ENCODE measurements at regions not wholly inside any gene's neighbourhood (a gene's known extent, or its start where the extent isn't known, plus 50 kb on each side); places are given as distances from the start of the nearest gene placed in this dataset.

GRCh38 chr2:41719756-41720155, 328.1 kb upstream of the PKDCC start:
- no peak for DNase-seq (ENCODE audit: low read depth in 3 of 3)

- DNase-seq (ENCODE audit: low read depth in 3 of 3), result no peak
Observed at GRCh38 chr2:41720331-41721251, 327.2 kb upstream of the PKDCC start.

GRCh38 chr2:41722668-41723369, 325.0 kb upstream of the PKDCC start:
- DNase-seq (ENCODE audit: low read depth in 3 of 3), result no peak

DNA sequence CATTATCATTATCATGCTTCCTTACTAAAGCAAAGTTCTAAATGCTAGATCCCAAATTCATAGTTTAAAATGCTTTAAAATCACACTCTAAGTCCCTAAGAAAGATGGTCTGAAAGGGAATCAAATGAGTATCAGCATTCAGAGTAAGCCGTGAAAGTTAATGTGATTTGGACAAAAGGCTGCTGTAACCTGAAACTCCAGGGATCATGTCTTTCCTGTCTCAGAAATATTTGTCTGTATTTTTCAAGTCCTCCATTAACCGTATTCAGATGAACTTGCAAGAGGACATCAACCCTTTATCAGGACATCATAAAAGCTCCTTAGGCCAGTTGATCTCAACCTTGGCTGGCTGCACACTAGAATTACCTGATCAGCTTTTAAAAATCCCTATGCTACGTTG, 324.3 kb upstream of the PKDCC start:
- no peak for DNase-seq (ENCODE audit: low read depth in 3 of 3)

DNA sequence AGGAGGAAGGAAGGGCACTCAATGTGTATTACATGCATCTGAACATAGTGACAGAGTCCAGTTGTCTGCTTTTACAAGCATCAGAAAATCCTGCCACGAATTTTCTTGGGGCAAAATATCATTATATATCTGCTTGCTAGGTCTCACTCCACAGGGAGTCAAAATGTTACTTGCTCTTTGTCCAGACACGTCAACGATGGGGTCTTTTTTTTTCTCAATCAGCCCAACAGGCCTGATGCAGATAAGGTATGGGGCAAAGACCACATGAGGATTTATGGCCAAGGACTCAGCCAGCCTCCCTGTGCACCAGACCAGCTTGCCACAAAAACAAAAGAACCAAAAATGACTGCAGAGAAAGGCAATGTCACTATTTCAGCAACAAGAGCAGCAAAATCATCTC, 323.4 kb upstream of the PKDCC start:
- DNase-seq (ENCODE audit: low read depth in 3 of 3), result no peak

DNA sequence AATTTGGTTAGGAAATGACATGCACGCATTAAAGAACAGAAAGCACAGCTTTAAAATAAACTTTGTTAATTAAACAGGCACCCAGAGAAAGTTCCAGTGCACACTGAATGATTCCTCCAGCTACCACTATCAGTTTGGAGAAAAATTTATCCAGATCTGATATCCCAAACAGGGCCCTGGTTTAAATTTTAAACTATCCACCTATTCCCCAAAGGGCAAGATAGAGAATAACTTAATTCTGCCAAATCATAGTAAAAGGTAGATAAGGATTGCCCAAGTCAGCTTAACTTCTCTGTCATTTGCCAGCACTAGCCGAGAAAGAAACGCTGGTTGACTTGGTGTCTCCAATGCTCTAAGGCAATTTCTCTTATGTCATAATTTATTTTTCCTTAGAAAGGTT, 321.9 kb upstream of the PKDCC start:
- no peak for DNase-seq (ENCODE audit: low read depth in 3 of 3)

- no peak for DNase-seq (ENCODE audit: low read depth in 3 of 3)
Observed at GRCh38 chr2:41726364-41726763, 321.5 kb upstream of the PKDCC start.

DNA sequence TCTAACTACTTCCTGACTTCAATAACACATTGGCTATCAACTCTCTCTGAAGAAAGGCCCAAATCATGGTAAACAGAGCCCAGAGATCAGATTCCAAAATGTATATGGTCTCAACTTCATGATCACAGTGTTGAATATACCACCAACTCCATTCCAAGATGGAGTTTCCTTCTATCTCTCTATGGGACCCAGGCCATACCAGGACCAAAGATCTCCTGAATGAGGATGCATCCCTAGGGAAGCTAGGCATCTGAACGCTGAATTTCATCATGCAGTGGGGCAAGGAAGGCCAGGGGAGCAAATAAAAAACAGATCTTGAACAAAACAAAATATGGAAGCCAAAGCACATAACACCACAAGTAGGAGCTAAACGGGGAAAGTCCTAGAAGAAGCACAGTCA, 320.7 kb upstream of the PKDCC start:
- DNase-seq (ENCODE audit: low read depth in 3 of 3), result no peak

- no peak for DNase-seq (ENCODE audit: low read depth in 3 of 3)
Observed at GRCh38 chr2:41727711-41728110, 320.1 kb upstream of the PKDCC start.

- DNase-seq (ENCODE audit: low read depth in 3 of 3), result no peak
Observed at GRCh38 chr2:41728788-41729338, 319.0 kb upstream of the PKDCC start.

DNA sequence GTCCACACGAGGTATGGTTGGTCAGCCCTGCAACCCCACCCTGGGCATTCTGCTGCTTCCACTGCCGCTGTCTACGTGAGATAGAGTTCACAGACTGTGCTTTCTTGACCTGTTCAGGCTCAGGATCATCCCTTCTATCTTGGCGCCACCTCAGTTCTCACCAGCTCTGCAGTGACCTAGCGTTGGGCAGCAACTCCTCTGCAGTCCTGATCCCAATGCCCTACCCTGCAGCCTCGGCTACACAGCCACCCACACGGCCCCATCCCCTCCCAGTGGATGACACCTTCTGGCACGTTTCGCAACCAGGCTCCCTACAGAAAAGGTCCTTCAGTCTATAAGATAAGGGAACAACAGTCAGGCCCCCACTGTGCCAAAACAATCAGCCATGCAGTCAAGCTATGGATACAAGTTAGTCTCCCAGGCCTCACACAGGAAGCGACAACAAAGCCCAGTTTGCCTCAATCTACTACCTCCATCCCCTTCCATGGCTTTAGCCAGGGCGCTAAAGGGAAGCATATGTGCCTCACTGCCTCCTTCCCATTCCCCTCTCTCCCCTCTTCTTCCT, 317.9 kb upstream of the PKDCC start:
- DNase-seq (ENCODE audit: low read depth in 3 of 3), result no peak

DNA sequence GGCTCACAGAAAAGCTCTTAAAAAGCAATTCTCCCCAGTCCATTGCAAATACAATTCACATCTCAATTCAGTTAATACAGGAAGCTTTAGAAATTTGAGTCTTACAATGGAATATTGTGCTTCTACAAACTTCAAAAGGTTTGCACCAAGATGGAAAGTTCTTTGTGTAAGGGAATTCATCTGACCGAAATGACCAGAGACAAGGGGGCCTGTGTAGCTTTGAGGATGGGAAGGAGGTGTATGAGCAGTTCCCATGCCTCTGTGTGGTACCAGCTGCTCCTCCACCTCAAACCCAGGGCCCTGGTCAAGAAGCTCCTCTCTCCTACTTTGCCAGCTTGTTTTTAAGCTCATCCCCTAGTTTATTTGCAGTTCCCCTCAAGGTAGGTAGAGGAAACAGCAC, 312.8 kb upstream of the PKDCC start:
- DNase-seq (ENCODE audit: low read depth in 3 of 3), result no peak

DNA sequence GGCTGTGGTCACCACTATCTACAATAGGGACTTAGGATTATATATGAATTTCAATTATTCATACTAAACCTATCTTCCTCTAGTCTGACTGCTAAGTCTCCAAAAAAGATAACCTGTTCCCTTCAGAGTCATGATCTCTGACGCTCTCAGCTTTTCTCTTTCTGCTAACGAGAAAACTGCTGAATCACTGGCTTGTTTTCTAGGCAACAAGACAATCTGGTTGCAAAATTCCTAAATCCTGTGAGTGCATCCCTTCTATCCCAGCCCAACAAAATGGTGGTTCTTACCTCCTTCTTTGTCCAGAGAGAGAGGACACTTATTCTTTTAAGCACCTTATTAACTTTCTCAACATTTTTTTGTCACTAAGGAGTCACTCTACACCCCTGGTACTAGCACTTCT, 312.3 kb upstream of the PKDCC start:
- DNase-seq (ENCODE audit: low read depth in 3 of 3), result no peak

DNA sequence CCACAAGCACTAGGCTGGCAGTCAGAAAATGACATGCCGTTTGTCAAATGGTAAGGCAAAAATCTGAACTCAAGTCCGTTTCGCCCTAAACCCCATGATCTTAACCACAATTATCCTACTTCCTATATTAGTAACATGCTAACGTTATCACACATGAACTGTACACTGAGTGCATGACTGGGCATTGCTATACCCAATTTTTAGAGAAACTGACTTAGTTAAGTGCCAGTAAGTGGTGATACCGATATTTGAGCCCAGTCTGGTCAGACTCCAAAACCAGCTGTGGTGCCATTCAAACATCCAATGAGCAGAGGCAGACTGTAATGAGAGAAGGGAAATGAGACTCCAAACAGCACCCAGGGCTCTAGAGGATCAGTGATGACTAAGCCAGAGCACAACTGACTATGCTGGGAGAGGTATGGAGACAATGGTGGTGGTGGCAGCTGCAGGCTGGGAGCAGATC, 311.7 kb upstream of the PKDCC start:
- no peak for DNase-seq (ENCODE audit: low read depth in 3 of 3)

DNA sequence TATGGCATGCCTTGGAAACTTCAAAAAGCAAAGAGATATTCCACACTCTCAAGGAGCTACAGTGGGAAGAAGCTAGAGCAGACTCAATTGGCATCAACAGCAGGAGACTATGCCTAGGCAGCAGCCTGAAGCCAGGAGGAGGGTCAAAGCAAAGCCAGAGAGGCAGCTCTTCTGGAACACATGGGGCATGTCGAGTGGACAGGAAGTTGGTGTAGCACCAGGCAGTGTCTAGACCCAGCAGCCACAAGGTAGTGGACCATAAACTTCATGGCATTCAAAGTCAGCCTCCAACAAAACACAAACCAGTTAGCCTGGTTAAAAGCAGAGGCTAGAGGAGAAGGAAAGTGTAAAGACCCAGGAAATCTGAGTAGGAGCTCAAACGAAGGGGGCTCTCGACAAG, 311.2 kb upstream of the PKDCC start:
- DNase-seq (ENCODE audit: low read depth in 3 of 3), result no peak

DNA sequence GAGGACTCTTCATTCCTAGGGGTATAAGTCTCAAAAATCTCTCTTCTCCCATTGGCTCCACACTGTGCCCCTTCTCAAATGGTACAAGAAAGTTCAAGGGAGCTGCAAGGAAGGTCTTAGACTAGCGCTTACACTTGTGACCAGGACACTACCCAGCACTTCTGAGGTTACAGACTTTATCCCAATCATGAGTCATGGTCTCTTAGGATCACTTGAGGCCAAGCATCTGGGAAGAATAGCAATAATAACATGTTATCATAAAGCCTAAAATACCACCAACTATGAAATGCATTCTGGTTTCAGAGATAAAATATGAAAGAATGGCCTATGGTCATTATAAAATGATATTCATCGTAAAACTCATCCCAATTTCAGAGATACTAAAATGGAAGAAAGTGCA, 309.9 kb upstream of the PKDCC start:
- DNase-seq (ENCODE audit: low read depth in 3 of 3), result no peak

DNA sequence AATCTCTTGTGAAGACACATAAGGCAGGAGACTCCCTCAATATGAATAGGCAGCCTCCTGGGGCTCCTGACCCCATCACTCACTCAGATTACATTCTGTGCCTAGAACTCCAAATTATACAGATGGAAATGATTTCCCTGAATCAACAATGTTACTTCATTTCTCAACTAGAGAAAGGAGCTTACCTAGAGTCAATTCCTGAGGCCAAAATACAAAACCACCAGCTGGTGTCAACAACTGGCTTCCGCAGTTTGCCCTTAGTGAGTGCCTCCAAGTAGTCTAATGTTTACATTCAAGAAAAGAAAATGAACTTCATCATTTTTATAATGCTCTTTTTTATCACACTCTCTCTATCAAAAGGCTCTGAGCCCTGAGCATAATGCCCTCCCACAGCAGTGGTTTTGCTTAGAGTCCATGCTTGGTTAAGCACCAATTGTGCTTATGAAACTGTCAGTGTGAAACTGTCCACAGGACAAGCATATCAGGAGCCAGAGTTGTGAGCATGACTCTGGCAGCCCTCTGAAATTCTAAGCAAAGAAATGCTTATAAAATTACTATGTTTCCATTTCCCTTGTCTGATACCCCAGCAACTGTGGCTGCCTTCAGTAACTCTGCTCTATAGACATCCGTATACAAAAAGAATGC, 305.7 kb upstream of the PKDCC start:
- no peak for DNase-seq (ENCODE audit: low read depth in 3 of 3)

DNA sequence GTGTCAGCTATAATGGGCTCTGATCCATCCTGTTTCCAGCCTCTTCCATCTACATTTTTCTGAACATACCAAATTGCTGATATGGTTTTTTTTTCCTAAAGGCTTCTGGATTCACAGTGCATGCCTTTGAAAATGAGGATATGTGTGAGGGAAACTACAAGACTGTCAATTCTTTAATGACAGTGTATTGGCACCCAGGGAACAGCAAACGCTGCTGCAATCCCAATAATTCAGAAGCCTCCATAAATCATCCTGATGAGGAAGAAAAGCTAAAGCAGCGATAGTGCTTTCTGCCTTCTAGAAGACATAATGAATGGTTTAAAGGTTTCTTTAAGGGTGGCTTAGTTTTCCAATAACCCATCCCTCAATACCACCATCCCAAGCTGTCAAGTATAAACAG, 304.5 kb upstream of the PKDCC start:
- DNase-seq (ENCODE audit: low read depth in 3 of 3), result no peak

DNA sequence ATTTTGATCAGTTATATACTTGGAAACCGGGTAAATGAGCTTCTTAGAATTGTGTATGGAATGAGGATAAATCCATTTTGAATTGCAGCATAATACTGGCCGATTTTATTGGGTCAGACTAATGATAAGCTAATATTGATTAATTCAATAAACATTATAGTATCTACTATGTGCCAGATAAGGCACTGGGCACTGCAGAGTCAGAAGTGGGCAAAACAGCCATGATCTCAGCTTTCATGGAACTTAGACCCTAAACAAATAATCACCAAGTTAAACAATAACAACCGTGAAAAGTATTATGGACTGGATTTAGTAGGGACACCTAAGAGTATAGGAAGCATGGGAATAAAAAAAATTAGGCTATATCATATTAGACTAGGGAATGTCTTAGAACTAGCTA, 297.0 kb upstream of the PKDCC start:
- no peak for DNase-seq (ENCODE audit: low read depth in 3 of 3)

GRCh38 chr2:41759880-41760279, 287.9 kb upstream of the PKDCC start:
- DNase-seq (ENCODE audit: low read depth in 3 of 3), result no peak

- no peak for DNase-seq (ENCODE audit: low read depth in 3 of 3)
Observed at GRCh38 chr2:41763141-41763540, 284.7 kb upstream of the PKDCC start.

DNA sequence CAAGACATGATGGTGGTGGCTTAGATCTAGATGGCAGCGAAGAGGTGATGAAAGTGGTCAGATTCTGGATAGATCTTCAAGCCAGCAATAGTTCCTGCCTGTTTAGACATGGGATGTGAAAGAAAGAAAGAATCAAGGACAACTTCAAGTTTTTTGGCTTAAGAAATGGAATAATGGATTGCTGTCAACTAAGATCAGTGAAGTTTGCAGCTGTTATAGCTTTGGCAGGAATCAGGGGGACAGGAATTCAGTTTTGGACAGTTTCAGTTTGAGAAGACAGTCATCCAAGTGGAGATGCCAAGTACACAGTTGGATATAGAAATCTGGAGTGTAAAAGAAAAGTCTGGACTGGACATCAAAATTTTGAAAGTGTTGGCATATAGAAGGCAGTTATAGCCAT, 283.7 kb upstream of the PKDCC start:
- no peak for DNase-seq (ENCODE audit: low read depth in 3 of 3)

Data from stimulated activated CD4-positive, alpha-beta T cell treated with anti-CD3 and anti-CD28 coated beads, TNF-alpha, amount 100 ng/mL, for 4 hours (primary cell).